NB4 (cell line): ENCODE measurements at regions not wholly inside any gene's neighbourhood (a gene's known extent, or its start where the extent isn't known, plus 50 kb on each side); places are given as distances from the start of the nearest gene placed in this dataset.

Experiments
- POLR2A ChIP-seq: IDR thresholded peaks from 2 replicates; pipeline ENCODE4 v1.6.1; 2011; ENCODE audit warnings: mild to moderate bottlenecking; ENCODE audit not compliant: insufficient read length; ENCODE audit errors: extremely low read depth
- TF ChIP-seq, protein P1 (sequence below): IDR thresholded peaks from one replicate; pipeline ENCODE4 v1.5.1; 2012; ENCODE audit warnings: low read depth, low read length
- TF ChIP-seq, protein P2 (sequence below): IDR thresholded peaks from 2 replicates; pipeline ENCODE4 v1.6.1; 2011; ENCODE audit warnings: low read depth, low read length

GRCh38 chr10:55653531-55653930 is 707.5 kb downstream of the ZWINT start:
- TF ChIP-seq, protein P1, sequence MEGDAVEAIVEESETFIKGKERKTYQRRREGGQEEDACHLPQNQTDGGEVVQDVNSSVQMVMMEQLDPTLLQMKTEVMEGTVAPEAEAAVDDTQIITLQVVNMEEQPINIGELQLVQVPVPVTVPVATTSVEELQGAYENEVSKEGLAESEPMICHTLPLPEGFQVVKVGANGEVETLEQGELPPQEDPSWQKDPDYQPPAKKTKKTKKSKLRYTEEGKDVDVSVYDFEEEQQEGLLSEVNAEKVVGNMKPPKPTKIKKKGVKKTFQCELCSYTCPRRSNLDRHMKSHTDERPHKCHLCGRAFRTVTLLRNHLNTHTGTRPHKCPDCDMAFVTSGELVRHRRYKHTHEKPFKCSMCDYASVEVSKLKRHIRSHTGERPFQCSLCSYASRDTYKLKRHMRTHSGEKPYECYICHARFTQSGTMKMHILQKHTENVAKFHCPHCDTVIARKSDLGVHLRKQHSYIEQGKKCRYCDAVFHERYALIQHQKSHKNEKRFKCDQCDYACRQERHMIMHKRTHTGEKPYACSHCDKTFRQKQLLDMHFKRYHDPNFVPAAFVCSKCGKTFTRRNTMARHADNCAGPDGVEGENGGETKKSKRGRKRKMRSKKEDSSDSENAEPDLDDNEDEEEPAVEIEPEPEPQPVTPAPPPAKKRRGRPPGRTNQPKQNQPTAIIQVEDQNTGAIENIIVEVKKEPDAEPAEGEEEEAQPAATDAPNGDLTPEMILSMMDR: no peak
- TF ChIP-seq POLR2A: no peak
- TF ChIP-seq, protein P2, sequence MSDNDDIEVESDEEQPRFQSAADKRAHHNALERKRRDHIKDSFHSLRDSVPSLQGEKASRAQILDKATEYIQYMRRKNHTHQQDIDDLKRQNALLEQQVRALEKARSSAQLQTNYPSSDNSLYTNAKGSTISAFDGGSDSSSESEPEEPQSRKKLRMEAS: no peak
